Ascending aorta (tissue), 2 donors: ENCODE measurements at regions not wholly inside any gene's neighbourhood (a gene's known extent, or its start where the extent isn't known, plus 50 kb on each side); places are given as distances from the start of the nearest gene placed in this dataset.
"Not testable (repeated sequence)": the region's sequence is repeated elsewhere in the genome, so short reads cannot be mapped to it uniquely, and the experiment has no call there.

Experiments used
- DNase-seq, 2 donors: peaks; one replicate each; pipeline ENCODE4 v3.0.0-alpha.2; 2019; ENCODE audit warnings: low spot score in 2 of 2
- H3K27ac ChIP-seq, 2 donors: fragments of 200-600 bp; sonication (generic); one replicate each; pipeline ENCODE4 v1.5.1; 2016 to 2017; ENCODE audit warnings: mild to moderate bottlenecking in 1 of 2
- H3K27me3 ChIP-seq: fragments of 200-600 bp; sonication (generic); one replicate; pipeline ENCODE4 v1.5.1; 2017
- H3K36me3 ChIP-seq, 2 donors: fragments of 200-600 bp; sonication (generic); one replicate each; pipeline ENCODE4 v1.5.1; 2016
- H3K4me1 ChIP-seq, 2 donors: fragments of 200-600 bp; sonication (generic); one replicate each; pipeline ENCODE4 v1.5.1; 2016 to 2017; ENCODE audit warnings: mild to moderate bottlenecking in 1 of 2
- H3K4me3 ChIP-seq, 2 donors: fragments of 200-600 bp; sonication (generic); one replicate each; pipeline ENCODE4 v1.5.1; 2016 to 2017; ENCODE audit warnings: mild to moderate bottlenecking in 1 of 2
- H3K9me3 ChIP-seq, 2 donors: fragments of 200-600 bp; sonication (generic); one replicate each; pipeline ENCODE4 v1.5.1; 2016
- intact Hi-C: fragments of 100-400 bp; cut with DNase I; formaldehyde crosslinking; loops from one replicate; pipeline ENCODE4 v1.15.1; 2023
- TF ChIP-seq, protein P1 (sequence below), 3 experiments: fragments of 200-600 bp in 2 of 3; fragments of 450-650 bp in 1 of 3; sonication (generic) in 2 of 3; IDR thresholded peaks; one replicate each; pipeline ENCODE4 v1.5.1; 2016 to 2019; ENCODE audit warnings: antibody characterized with exemption in 3 of 3, mild to moderate bottlenecking in 1 of 3, moderate library complexity in 1 of 3

DNA sequence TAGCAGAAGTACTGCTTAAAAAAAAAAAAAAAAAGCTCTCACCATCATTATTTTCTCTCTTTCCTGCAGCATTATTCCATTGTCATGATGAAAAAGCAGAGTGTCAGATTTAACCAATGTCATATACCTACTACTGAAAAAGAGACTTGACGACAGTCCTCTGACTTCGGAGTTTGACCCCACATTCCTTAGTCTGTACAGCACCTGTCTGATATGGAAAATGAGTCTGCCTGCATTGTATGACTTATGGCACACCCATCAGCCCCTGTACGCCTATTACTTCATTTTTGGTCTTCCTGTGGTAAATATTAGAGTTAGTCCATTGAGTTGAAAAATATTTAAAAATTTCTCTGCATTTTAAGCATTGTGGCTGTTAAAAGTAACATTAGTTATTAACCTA is 54.5 kb upstream of the NOX4 start:
- Histone ChIP-seq H3K4me3 (no peak overlapping the region), H3K9me3 (no peaks in the 10 kb centered on the region), H3K4me1 (peaks cover 0 to 8% of the 10 kb centered on the region in 2 donors), H3K27ac (no peak overlapping the region), H3K36me3 (no peaks in the 10 kb centered on the region), H3K27me3 (no peaks in the 10 kb centered on the region)
- TF ChIP-seq, protein P1, sequence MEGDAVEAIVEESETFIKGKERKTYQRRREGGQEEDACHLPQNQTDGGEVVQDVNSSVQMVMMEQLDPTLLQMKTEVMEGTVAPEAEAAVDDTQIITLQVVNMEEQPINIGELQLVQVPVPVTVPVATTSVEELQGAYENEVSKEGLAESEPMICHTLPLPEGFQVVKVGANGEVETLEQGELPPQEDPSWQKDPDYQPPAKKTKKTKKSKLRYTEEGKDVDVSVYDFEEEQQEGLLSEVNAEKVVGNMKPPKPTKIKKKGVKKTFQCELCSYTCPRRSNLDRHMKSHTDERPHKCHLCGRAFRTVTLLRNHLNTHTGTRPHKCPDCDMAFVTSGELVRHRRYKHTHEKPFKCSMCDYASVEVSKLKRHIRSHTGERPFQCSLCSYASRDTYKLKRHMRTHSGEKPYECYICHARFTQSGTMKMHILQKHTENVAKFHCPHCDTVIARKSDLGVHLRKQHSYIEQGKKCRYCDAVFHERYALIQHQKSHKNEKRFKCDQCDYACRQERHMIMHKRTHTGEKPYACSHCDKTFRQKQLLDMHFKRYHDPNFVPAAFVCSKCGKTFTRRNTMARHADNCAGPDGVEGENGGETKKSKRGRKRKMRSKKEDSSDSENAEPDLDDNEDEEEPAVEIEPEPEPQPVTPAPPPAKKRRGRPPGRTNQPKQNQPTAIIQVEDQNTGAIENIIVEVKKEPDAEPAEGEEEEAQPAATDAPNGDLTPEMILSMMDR (IDR thresholded peaks at IDR 0.05) = no peak
- intact Hi-C loops = no loop called here
- DNase-seq = no peak

DNA sequence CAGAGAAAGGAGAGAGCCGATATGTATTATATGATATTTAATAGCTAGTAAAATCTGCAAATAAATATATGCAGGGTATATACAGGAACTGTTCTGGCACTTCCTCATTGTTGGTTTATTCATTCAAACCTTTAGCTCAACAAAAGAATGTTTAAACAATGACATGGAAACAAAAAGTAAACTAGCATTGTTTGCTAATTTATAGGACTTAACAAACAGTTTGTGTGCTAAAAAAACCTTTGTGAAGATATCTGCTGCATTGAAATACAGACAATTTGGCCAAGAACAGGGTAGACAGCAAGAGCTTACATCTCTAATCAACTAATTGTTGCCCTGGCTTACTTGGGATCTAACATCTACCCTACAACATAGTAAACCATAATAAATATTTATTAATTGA is 64.6 kb upstream of the NOX4 start:
- H3K27me3 ChIP-seq, intact Hi-C loops, H3K36me3 ChIP-seq, DNase-seq, H3K4me1 ChIP-seq, H3K9me3 ChIP-seq, H3K4me3 ChIP-seq, H3K27ac ChIP-seq: not testable (repeated sequence)

DNA sequence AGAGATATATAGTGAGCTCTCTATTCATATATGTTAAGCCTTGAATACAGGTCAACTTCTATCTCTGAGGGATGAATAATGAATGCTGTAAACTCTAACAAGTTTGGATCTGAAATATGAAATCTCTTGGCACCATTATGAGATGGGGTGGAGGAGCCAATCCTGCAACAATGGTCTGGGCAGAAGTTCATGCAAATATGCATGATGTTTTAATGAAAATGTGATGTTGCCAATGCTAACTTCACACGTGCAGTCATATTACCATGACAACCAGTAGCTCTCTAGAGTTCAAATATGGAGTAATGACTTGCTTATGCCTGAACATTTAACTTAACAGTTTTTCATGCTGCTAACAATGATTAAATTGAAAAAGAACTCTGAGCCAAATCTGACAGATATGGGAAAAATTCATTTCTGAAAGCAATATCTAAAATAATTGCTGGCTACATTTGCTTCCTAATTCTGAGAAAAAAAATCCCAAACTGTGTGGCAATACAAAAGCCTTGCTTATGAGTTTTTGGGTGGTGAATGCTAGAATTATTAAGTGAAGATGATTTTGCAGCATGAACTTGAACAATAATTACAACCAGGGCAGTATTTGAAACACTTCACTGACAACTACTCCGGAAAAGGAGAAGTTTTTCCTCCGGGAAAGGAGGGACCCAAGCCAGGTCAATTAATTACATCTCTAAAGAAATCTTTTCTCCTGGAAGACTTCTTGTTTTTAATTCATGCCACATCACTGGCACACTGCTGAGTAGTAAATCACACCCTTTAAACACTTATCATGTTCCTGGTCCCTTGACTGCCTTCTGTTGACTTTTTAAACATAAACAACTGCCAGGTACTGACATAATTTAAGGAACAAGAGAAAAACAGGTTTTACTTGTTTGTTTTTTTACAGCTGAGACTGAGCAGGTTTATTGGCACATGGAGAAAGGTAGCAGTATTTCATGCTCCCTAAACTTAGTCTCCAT is 65.8 kb upstream of the NOX4 start:
- H3K36me3 ChIP-seq, H3K9me3 ChIP-seq, H3K27ac ChIP-seq, H3K27me3 ChIP-seq, H3K4me3 ChIP-seq, DNase-seq, H3K4me1 ChIP-seq, intact Hi-C loops: not testable (repeated sequence)

DNA sequence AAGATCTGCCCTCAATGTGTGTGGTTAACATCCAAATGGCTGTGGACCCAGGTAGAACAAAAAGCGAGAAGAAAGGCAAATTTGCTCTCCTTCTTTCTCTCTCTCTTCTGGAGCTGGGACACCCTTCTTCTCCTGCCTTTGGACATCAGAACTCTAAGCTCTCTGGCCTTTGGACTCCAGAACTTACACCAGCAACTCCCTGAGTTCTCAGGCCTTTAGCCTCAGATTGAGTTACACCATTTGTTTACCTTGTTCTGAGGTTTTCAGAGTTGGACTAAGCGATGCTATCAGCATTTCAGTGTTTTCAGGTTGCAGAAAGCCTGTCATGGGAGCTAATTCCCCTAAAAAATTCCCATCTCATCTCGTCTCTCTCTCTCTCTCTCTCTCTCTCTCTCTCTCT is 69.4 kb upstream of the NOX4 start:
- H3K27ac ChIP-seq, H3K4me1 ChIP-seq, DNase-seq, H3K27me3 ChIP-seq, intact Hi-C loops, H3K9me3 ChIP-seq, H3K36me3 ChIP-seq, H3K4me3 ChIP-seq: not testable (repeated sequence)

DNA sequence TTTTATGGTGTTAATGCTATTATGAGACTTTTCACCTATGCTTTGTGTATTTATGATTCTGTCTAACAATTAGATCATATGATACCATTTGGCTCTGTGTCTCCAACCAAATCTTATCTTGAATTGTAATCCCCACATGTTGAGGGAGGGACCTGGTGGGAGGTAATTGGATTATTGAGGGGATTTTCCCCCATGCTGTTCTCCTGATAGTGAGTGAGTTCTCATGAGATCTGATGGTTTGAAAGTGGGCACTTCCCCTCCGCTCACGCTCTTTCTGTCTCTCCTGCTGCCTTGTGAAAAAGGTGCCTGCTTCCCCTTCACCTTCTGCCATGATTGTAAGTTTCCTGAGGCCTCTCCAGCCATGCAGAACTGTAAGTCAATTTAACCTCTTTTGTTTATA is 71.6 kb upstream of the NOX4 start:
- H3K9me3 ChIP-seq, DNase-seq, H3K4me3 ChIP-seq, intact Hi-C loops, H3K27me3 ChIP-seq, H3K27ac ChIP-seq, H3K36me3 ChIP-seq, H3K4me1 ChIP-seq: not testable (repeated sequence)

DNA sequence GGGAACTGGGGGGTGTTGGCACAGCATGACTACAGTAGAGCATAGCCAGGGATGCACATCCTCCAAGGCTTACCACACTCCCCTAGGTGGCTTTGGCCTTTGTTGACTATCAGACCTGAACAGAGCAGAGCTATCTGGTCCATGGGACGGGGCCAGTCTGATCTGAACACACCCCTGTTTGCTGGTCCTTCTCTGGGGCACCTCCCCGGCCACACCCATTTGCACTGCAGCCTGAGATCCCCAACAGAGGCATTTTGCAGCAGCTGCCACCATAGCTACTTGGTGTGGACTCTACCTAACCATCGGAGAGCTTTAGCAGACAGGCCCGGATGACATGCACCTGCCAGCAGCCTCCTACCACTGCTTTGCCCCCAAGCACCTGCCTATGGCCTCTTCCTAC is 75.8 kb upstream of the NOX4 start:
- intact Hi-C loops = no loop called here
- Histone ChIP-seq H3K4me1 (no peaks in the 10 kb centered on the region), H3K27me3 (no peaks in the 10 kb centered on the region), H3K36me3 (no peaks in the 10 kb centered on the region), H3K9me3 (no peaks in the 10 kb centered on the region), H3K27ac (no peak overlapping the region), H3K4me3 (no peak overlapping the region)
- DNase-seq = no peak
- TF ChIP-seq, protein P1 (IDR thresholded peaks at IDR 0.05) = no peak

DNA sequence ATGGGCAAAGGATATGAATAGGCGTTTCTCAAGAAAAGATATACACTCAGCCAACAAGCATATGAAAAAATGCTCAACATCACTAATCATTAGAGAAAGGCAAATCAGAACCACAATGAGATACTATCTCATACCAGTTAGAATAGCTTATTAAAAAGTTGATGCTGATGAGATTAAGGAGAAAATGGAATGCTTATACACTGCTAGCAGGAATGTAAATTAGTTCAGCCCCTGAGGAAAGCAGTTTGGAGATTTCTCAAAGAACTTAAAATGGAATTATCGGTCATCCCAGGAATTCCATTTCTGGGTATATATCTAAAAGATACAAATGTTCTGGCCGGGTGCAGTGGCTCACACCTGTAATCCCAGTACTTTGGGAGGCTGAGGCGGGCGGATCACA is 78.2 kb upstream of the NOX4 start:
- H3K4me1 ChIP-seq, H3K4me3 ChIP-seq, H3K36me3 ChIP-seq, intact Hi-C loops, H3K27me3 ChIP-seq, DNase-seq, H3K27ac ChIP-seq, H3K9me3 ChIP-seq: not testable (repeated sequence)

DNA sequence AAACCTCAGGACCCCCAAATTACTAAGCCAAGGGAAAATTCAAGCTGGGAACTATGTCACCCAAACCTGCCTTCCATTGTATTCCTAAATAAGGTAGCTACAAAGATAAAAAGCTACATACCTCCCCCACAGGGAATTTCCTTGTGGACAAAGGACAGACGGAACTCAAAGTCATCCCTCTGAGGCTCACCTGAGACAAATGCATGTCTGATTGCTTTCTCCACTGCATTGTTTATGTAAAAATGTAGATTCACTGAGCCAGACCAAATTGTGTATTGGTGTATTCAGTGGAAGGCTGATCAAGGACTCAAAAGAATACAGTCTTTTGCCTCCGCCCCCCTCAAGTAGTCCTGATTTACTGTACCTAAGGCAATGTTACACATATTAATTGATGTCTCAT is 80.5 kb upstream of the NOX4 start:
- H3K27ac ChIP-seq, H3K9me3 ChIP-seq, H3K27me3 ChIP-seq, H3K4me1 ChIP-seq, H3K36me3 ChIP-seq, DNase-seq, intact Hi-C loops, H3K4me3 ChIP-seq: not testable (repeated sequence)

DNA sequence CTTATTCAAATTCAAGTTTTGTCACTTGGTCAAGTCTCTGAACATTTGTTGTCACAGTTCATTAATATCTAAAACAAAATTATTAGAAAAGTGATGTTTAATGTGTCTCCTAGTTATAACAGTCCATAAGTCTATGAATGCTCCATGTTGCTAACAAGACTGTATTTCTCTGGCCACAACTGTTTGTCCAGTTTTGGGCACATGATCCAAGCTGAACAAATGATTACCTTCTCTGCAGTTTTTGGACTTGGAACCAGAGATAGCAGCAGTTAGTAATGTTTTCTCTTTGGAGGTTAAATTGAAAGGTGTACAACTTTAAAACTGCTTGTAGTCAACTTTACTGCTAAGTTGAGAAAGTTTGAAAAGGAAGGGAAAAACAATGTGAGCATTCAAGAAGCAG is 84.7 kb upstream of the NOX4 start:
- DNase-seq, H3K4me3 ChIP-seq, H3K4me1 ChIP-seq, H3K9me3 ChIP-seq, H3K36me3 ChIP-seq, intact Hi-C loops, H3K27ac ChIP-seq, H3K27me3 ChIP-seq: not testable (repeated sequence)

DNA sequence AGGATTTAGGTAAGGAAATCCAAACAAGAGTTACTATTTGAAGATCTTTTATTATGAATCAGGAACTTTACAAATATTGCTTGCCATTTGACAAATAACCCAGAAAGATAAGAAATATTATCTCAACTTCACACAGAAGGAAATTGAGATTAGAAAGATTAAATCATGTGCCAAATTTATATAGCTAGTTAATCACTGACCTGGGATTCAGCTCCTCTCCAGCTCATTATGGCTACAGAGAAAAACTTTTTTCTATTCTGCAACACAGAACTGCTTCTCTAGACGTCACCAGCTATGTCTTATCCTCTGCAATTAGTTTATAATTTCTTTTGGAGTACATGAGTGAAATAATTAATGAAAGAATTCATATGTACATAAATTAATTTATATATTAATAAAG is 86.3 kb upstream of the NOX4 start:
- intact Hi-C loops, H3K9me3 ChIP-seq, H3K36me3 ChIP-seq, H3K4me1 ChIP-seq, H3K27me3 ChIP-seq, H3K4me3 ChIP-seq, DNase-seq, H3K27ac ChIP-seq: not testable (repeated sequence)
